ENCODE measurements at regions not wholly inside any gene's neighbourhood (a gene's known extent, or its start where the extent isn't known, plus 50 kb on each side); places are given as distances from the start of the nearest gene placed in this dataset.

DNA sequence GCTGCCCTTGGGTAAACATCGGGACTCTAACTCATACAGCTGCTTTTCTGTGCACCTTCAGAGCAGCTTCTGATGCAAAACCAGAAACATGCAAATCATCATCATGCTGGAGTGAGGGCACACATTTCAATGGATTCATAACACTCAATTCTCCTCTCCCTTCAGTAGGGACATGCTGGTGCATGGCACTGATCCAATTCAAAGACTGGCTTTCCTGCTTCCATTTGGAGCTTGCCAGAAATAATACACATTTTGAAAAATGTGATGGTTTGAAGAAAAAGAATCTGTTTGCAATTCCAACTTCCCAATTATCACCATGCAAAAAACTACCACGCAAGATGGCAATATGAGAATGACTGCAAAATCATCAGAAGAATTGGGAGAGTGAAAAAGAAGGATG, 65.2 kb upstream of the PDE10A start:
- TF ChIP-seq CTCF (IDR thresholded peaks at IDR 0.05): no peak
- TF ChIP-seq POLR2A (IDR thresholded peaks at IDR 0.05): no peak

Measured in uterus (tissue), 2 donors.